ENCODE measurements at regions not wholly inside any gene's neighbourhood (a gene's known extent, or its start where the extent isn't known, plus 50 kb on each side); places are given as distances from the start of the nearest gene placed in this dataset.

DNA sequence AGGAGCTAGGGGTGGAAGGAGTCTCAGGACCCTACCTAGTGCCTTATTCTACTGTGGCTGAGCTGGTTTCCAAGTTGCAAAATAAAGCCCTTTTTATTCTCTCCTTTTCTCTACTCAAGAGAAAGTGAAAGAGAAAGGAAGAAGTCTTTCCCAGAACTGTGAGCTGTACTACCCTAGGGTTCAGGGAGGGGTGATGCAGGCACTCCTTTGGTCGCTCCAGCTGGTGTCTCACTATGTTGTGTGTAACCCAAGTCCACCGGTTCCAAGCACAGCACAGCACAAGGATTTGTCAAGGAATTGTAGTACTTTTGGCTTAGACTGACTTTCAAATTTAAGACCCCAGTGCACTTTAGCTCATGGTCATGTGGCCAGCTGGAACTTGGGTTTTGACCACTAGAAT lies 1721.7 kb downstream of the OTOL1 start (continued):
- TF ChIP-seq, protein P1, sequence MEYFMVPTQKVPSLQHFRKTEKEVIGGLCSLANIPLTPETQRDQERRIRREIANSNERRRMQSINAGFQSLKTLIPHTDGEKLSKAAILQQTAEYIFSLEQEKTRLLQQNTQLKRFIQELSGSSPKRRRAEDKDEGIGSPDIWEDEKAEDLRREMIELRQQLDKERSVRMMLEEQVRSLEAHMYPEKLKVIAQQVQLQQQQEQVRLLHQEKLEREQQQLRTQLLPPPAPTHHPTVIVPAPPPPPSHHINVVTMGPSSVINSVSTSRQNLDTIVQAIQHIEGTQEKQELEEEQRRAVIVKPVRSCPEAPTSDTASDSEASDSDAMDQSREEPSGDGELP (CRISPR knock-in tag; IDR thresholded peaks at IDR 0.05; ENCODE audit: borderline replicate concordance) = no peak
- TF ChIP-seq KDM2B (CRISPR knock-in tag; IDR thresholded peaks at IDR 0.05) = no peak
- TF ChIP-seq DPF2 (IDR thresholded peaks at IDR 0.05) = no peak
- no peak for TF ChIP-seq MCM7 (IDR thresholded peaks at IDR 0.05)
- TF ChIP-seq, protein P2, sequence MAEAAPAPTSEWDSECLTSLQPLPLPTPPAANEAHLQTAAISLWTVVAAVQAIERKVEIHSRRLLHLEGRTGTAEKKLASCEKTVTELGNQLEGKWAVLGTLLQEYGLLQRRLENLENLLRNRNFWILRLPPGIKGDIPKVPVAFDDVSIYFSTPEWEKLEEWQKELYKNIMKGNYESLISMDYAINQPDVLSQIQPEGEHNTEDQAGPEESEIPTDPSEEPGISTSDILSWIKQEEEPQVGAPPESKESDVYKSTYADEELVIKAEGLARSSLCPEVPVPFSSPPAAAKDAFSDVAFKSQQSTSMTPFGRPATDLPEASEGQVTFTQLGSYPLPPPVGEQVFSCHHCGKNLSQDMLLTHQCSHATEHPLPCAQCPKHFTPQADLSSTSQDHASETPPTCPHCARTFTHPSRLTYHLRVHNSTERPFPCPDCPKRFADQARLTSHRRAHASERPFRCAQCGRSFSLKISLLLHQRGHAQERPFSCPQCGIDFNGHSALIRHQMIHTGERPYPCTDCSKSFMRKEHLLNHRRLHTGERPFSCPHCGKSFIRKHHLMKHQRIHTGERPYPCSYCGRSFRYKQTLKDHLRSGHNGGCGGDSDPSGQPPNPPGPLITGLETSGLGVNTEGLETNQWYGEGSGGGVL (CRISPR knock-in tag; IDR thresholded peaks at IDR 0.05) = no peak
- TF ChIP-seq GATAD2A (IDR thresholded peaks at IDR 0.05) = no peak
- TF ChIP-seq, protein P3, sequence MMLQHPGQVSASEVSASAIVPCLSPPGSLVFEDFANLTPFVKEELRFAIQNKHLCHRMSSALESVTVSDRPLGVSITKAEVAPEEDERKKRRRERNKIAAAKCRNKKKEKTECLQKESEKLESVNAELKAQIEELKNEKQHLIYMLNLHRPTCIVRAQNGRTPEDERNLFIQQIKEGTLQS (IDR thresholded peaks at IDR 0.05) = no peak
- TF ChIP-seq, protein P3 (CRISPR knock-in tag; conservative IDR thresholded peaks at IDR 0.05) = no peak

DNA sequence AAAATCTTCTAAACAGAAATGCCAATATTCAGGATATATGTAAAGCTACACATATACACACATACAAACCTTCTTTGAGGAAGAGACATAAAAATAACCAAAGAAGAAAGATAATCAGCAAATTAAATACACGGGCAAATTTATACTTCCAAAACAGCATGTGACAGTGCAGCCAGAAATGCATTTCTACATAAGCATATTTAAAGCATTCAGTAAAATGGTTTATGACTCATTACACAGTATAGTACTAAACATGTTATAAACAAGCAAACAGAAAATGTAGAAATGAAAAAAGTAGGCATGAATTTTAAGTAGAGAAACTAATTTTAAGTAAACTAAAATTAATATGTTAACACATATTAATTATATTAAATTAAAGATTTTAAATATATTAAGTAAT lies 1717.2 kb downstream of the OTOL1 start:
- intact Hi-C loops (cut with micrococcal nuclease) = no loop called here
- no TSS peak for BruUV-seq (replicated peaks)
- DNase-seq (ENCODE audit: extremely low read depth in 1 of 4, low spot score in 3 of 4) = no peak

More for the DNA sequence above, 1717.2 kb downstream of the OTOL1 start:
- ChIA-PET POLR2A (no interaction called here), CTCF (ENCODE audit: low intra/inter-chr PET ratio) (no interaction called here)
- Histone ChIP-seq H3K27me3 (ENCODE audit: control insufficient read depth in 2 of 2, insufficient read depth in 2 of 2, low read length in 2 of 2) (no peaks in the 10 kb centered on the region), H4K20me1 (replicated peaks; ENCODE audit: control insufficient read depth, insufficient read depth, low read length) (no peaks in the 10 kb centered on the region), H3K4me3 (no peak overlapping the region), H3K79me2 (ENCODE audit: control insufficient read depth, insufficient read depth, low read length) (no peaks in the 10 kb centered on the region), H3K27ac (ENCODE audit: extremely low read depth, low read depth, low read length) (no peak overlapping the region), H3K9me1 (ENCODE audit: control insufficient read depth, insufficient read depth, low read length) (no peaks in the 10 kb centered on the region), H3K4me1 (replicated peaks in 1 of 2; ENCODE audit: control insufficient read depth in 2 of 2, insufficient read depth in 2 of 2, low read length in 2 of 2) (no peaks in the 10 kb centered on the region), H3K9ac (ENCODE audit: insufficient read depth in 1 of 2, low read depth in 2 of 2, low read length in 2 of 2) (no peak overlapping the region), H3K36me3 (ENCODE audit: control insufficient read depth, insufficient read depth, low read length) (no peaks in the 10 kb centered on the region), H2AFZ (ENCODE audit: low read depth, low read length) (no peak overlapping the region), H3K9me3 (replicated peaks; ENCODE audit: control insufficient read depth, insufficient read depth, low read depth, low read length) (no peaks in the 10 kb centered on the region; the same call in 1 of the 2 replicates), H3K4me2 (ENCODE audit: insufficient read depth, low read length) (no peak overlapping the region)
- ATAC-seq (no peak), FAIRE-seq (no peak)
- in situ Hi-C loops (cut with MboI) = no loop called here
- WGBS (ENCODE audit: insufficient coverage, low coverage, missing lambda C conversion rate) = 13% methylated on average over 1 of the region's 1 CpG
- TF ChIP-seq, protein P4, sequence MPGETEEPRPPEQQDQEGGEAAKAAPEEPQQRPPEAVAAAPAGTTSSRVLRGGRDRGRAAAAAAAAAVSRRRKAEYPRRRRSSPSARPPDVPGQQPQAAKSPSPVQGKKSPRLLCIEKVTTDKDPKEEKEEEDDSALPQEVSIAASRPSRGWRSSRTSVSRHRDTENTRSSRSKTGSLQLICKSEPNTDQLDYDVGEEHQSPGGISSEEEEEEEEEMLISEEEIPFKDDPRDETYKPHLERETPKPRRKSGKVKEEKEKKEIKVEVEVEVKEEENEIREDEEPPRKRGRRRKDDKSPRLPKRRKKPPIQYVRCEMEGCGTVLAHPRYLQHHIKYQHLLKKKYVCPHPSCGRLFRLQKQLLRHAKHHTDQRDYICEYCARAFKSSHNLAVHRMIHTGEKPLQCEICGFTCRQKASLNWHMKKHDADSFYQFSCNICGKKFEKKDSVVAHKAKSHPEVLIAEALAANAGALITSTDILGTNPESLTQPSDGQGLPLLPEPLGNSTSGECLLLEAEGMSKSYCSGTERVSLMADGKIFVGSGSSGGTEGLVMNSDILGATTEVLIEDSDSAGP (CRISPR knock-in tag; IDR thresholded peaks at IDR 0.05) = no peak
- no peak for TF ChIP-seq MEIS2 (IDR thresholded peaks at IDR 0.05; ENCODE audit: partially characterized antibody)
- TF ChIP-seq, protein P5, sequence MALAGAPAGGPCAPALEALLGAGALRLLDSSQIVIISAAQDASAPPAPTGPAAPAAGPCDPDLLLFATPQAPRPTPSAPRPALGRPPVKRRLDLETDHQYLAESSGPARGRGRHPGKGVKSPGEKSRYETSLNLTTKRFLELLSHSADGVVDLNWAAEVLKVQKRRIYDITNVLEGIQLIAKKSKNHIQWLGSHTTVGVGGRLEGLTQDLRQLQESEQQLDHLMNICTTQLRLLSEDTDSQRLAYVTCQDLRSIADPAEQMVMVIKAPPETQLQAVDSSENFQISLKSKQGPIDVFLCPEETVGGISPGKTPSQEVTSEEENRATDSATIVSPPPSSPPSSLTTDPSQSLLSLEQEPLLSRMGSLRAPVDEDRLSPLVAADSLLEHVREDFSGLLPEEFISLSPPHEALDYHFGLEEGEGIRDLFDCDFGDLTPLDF (CRISPR knock-in tag; IDR thresholded peaks at IDR 0.05) = no peak
- TF ChIP-seq ZC3H4 (CRISPR knock-in tag; IDR thresholded peaks at IDR 0.05; ENCODE audit: borderline replicate concordance) = no peak
- TF ChIP-seq ZNF354B (CRISPR knock-in tag; IDR thresholded peaks at IDR 0.05) = no peak
- TF ChIP-seq ELF2 (CRISPR knock-in tag; IDR thresholded peaks at IDR 0.05) = no peak
